Upper lobe of left lung (tissue), 6 donors: ENCODE measurements at regions not wholly inside any gene's neighbourhood (a gene's known extent, or its start where the extent isn't known, plus 50 kb on each side); places are given as distances from the start of the nearest gene placed in this dataset.

Experiments
- ATAC-seq, 2 donors: fragments of 200-7000 bp; cut with Tn5 transposase; one replicate each; pipeline ENCODE4 v1.9.1; 2022; ENCODE audit warnings: mild to moderate bottlenecking in 2 of 2, moderate library complexity in 2 of 2; ENCODE audit not compliant: low FRiP score in 2 of 2
- DNase-seq, 2 donors: peaks; one replicate each; pipeline ENCODE4 v3.0.0-alpha.2; 2019 to 2020
- H3K27ac ChIP-seq, 4 donors: fragments of 200-600 bp; sonication (generic); one replicate each; pipeline ENCODE4 v1.5.1; 2016 to 2019
- H3K27me3 ChIP-seq, 4 donors: fragments of 200-600 bp; sonication (generic); one replicate each; pipeline ENCODE4 v1.5.1; 2017 to 2019
- H3K36me3 ChIP-seq, 4 donors: fragments of 200-600 bp; sonication (generic); one replicate each; pipeline ENCODE4 v1.5.1; 2016 to 2019
- H3K4me1 ChIP-seq, 4 donors: fragments of 200-600 bp; sonication (generic); one replicate each; pipeline ENCODE4 v1.5.1; 2018 to 2019
- H3K4me3 ChIP-seq, 4 donors: fragments of 200-600 bp; sonication (generic); one replicate each; pipeline ENCODE4 v1.5.1; 2017 to 2019; ENCODE audit warnings: mild to moderate bottlenecking in 2 of 4, moderate library complexity in 1 of 4
- H3K9me3 ChIP-seq, 4 donors: fragments of 200-600 bp; sonication (generic); one replicate each; pipeline ENCODE4 v1.5.1; 2018 to 2019
- EP300 ChIP-seq, 4 donors: sonication (generic); formaldehyde crosslinking; IDR thresholded peaks; one replicate each; pipeline ENCODE4 v1.5.1; 2017; ENCODE audit warnings: antibody characterized with exemption in 4 of 4, control low read depth in 2 of 4
- POLR2A ChIP-seq, 4 donors: fragments of 450-650 bp; IDR thresholded peaks; one replicate each; pipeline ENCODE4 v1.5.1; 2016 to 2017; ENCODE audit warnings: antibody characterized with exemption in 4 of 4, mild to moderate bottlenecking in 2 of 4
- POLR2AphosphoS5 ChIP-seq, 2 donors: sonication (generic); formaldehyde crosslinking; IDR thresholded peaks; one replicate each; pipeline ENCODE4 v1.5.1; 2017; ENCODE audit warnings: antibody characterized with exemption in 2 of 2
- WGBS, 2 donors: methylation state at CpG; one replicate each; pipeline ENCODE4 v1.1.5; 2017 to 2018; 5-methylcytosine and 5-hydroxymethylcytosine counted together
- TF ChIP-seq, protein P1 (sequence below), 6 experiments: fragments of 450-650 bp in 4 of 6; fragments of 200-600 bp in 2 of 6; sonication (generic) in 2 of 6; IDR thresholded peaks; one replicate each; pipeline ENCODE4 v1.5.1; 2016 to 2019; ENCODE audit warnings: antibody characterized with exemption in 6 of 6
- donor health status: DM: no; HTN: no; CAD: no; lungs with moderate emphysema.
- donor health status: DM: no; HTN: yes; CAD: no; lungs with severe emphysema.

DNA sequence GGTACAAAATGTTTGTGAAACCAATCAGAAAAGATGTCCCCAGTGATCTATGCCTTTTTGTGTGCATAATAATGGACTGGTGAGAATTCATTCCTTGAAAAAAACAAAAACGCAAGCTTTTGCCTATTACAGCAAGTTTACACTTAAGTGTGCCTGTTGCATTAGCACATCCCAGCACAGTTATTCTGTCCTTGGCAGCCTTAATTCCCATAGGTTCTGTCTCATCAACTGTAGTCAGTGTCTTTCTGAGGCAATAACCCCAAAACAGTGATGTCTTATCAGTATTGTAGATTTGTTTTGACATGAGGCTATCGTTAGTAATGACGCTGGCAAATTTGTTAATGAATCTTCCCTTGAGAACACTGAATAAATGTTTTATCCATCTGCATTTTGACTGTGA, 109.9 kb upstream of the KCTD3 start:
- no peak for DNase-seq
- ATAC-seq, result peak in 1 of 2 donors; percentile 58
- Histone ChIP-seq H3K4me3 (no peak overlapping the region), H3K27me3 (no peaks in the 10 kb centered on the region), H3K36me3 (no peaks in the 10 kb centered on the region), H3K9me3 (no peaks in the 10 kb centered on the region), H3K27ac (no peak overlapping the region), H3K4me1 (no peaks in the 10 kb centered on the region)
- TF ChIP-seq, protein P1, sequence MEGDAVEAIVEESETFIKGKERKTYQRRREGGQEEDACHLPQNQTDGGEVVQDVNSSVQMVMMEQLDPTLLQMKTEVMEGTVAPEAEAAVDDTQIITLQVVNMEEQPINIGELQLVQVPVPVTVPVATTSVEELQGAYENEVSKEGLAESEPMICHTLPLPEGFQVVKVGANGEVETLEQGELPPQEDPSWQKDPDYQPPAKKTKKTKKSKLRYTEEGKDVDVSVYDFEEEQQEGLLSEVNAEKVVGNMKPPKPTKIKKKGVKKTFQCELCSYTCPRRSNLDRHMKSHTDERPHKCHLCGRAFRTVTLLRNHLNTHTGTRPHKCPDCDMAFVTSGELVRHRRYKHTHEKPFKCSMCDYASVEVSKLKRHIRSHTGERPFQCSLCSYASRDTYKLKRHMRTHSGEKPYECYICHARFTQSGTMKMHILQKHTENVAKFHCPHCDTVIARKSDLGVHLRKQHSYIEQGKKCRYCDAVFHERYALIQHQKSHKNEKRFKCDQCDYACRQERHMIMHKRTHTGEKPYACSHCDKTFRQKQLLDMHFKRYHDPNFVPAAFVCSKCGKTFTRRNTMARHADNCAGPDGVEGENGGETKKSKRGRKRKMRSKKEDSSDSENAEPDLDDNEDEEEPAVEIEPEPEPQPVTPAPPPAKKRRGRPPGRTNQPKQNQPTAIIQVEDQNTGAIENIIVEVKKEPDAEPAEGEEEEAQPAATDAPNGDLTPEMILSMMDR (IDR thresholded peaks at IDR 0.05), result no peak
- TF ChIP-seq POLR2A (IDR thresholded peaks at IDR 0.05) (no peak), EP300 (IDR thresholded peaks at IDR 0.05) (no peak), POLR2AphosphoS5 (IDR thresholded peaks at IDR 0.05) (no peak)
- 85 to 88% methylated on average over 3 of the region's 3 CpGs for WGBS, 2 donors

DNA sequence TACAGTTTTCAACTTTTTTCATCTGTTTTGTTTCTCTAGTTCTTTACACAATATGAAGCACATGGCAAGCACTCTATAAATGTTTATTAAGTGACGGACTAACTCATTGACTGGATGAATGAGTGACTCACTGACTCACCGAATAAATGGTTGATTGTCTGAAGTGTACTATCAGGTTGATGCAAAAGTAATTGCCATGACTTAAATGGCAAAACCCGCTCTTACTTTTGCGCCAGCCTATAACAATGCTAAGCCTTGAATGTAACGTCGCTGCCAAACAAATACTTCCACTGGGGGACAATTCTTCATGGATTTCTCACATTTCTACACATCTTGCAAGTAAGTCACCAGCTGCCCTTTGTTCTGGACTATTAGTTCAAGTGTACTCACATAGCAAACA, 109.0 kb upstream of the KCTD3 start:
- H3K4me1 ChIP-seq, result no peaks in the 10 kb centered on the region
- WGBS, 2 donors, result 83 to 86% methylated on average over 6 of the region's 6 CpGs
- no peaks in the 10 kb centered on the region for H3K36me3 ChIP-seq

DNA sequence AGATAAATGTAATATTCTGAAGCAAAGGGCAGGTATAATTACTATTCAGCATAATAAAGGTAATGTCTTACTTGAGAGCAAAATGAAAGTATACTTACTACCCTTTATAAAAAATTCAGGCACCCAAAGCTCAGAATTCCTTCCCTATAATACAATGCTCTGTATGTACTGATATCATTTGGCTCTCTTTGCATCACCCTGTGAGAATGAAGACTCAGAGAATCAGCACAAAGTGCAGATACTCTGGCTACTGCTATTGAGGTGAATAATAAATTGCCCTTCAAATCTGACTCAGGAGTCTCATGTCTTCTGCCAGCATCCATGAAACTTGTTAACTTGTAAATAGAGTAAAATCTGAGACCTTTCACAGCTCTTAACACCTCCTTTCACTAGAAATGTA, 108.5 kb upstream of the KCTD3 start:
- Histone ChIP-seq H3K9me3 (no peaks in the 10 kb centered on the region), H3K27ac (no peak overlapping the region), H3K4me3 (no peak overlapping the region), H3K27me3 (no peaks in the 10 kb centered on the region), H3K4me1 (no peaks in the 10 kb centered on the region), H3K36me3 (no peaks in the 10 kb centered on the region)
- TF ChIP-seq EP300 (IDR thresholded peaks at IDR 0.05) (no peak), POLR2A (IDR thresholded peaks at IDR 0.05) (no peak), POLR2AphosphoS5 (IDR thresholded peaks at IDR 0.05) (no peak)
- TF ChIP-seq, protein P1 (IDR thresholded peaks at IDR 0.05), result no peak
- DNase-seq (no peak), ATAC-seq (no peak)

More for the DNA sequence above, 109.0 kb upstream of the KCTD3 start:
- H3K27ac ChIP-seq, result no peak overlapping the region
- H3K4me3 ChIP-seq, result no peak overlapping the region
- DNase-seq (no peak), ATAC-seq (no peak)
- TF ChIP-seq, protein P1 (IDR thresholded peaks at IDR 0.05), result no peak
- no peaks in the 10 kb centered on the region for H3K9me3 ChIP-seq
- no peaks in the 10 kb centered on the region for H3K27me3 ChIP-seq

DNA sequence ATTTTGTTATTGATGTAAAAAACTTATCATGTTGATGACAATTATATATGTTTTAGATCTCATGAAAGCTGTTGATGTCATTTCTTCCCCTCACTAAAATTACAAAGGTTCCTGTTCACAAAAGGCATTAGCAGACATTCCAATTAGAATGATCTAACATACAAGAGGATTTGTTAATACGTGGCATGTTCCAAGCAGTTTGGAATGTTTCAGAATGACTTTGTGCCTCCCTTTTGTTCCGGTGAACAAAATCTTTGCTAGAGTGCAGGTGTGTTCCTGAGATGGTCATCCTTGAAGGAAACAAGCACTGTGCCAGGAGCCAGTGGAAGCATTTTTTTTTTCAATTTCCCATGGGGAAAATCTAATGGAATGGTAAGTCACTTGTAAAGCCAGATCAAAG, 108.0 kb upstream of the KCTD3 start:
- Histone ChIP-seq H3K4me1 (no peaks in the 10 kb centered on the region), H3K4me3 (no peak overlapping the region), H3K36me3 (no peaks in the 10 kb centered on the region), H3K27ac (no peak overlapping the region), H3K9me3 (no peaks in the 10 kb centered on the region), H3K27me3 (no peaks in the 10 kb centered on the region)
- ATAC-seq, result no peak
- TF ChIP-seq POLR2A (IDR thresholded peaks at IDR 0.05), result no peak
- DNase-seq, result no peak
- 74 to 80% methylated on average over 2 of the region's 2 CpGs for WGBS, 2 donors

DNA sequence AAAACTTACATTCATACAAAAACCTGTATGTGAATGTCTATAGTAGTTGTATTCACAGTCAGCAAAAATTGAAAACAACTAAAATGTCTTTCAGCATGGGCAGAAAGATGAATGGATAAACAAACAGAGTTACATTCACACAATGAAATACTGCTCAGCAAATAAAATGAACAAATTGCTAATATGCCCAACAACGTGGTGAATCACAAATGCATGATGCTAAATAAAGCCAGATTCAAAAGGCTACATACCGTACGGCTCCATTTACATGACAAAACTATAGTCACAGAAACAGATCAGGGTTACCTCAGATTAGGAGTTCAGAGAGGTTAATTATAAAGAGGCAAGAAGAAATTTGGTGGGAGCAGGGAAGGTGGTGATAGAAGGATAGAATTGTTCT, 100.7 kb upstream of the KCTD3 start:
- TF ChIP-seq EP300 (IDR thresholded peaks at IDR 0.05) (no peak), POLR2AphosphoS5 (IDR thresholded peaks at IDR 0.05) (no peak), POLR2A (IDR thresholded peaks at IDR 0.05) (no peak)
- TF ChIP-seq, protein P1 (IDR thresholded peaks at IDR 0.05), result no peak
- DNase-seq, result no peak
- WGBS, 2 donors, result 74 to 76% methylated on average over 3 of the region's 3 CpGs
- no peak for ATAC-seq
- no peaks in the 10 kb centered on the region for H3K4me1 ChIP-seq
- H3K4me3 ChIP-seq, result no peak overlapping the region
- H3K27me3 ChIP-seq, result no peaks in the 10 kb centered on the region
- H3K27ac ChIP-seq, result no peak overlapping the region
- H3K9me3 ChIP-seq, result no peaks in the 10 kb centered on the region
- H3K36me3 ChIP-seq, result no peaks in the 10 kb centered on the region
